Breast epithelium (tissue), 3 donors: ENCODE measurements at regions not wholly inside any gene's neighbourhood (a gene's known extent, or its start where the extent isn't known, plus 50 kb on each side); places are given as distances from the start of the nearest gene placed in this dataset.

Experiments
- CTCF ChIP-seq, 3 donors: fragments of 450-650 bp; IDR thresholded peaks; one replicate each; pipeline ENCODE4 v1.5.1; 2016 to 2017; ENCODE audit warnings: antibody characterized with exemption in 3 of 3, mild to moderate bottlenecking in 3 of 3, moderate library complexity in 3 of 3
- POLR2A ChIP-seq: fragments of 450-650 bp; IDR thresholded peaks from one replicate; pipeline ENCODE4 v1.6.1; 2016; ENCODE audit warnings: antibody characterized with exemption, mild to moderate bottlenecking, moderate library complexity
- POLR2AphosphoS5 ChIP-seq, 3 donors: sonication (generic); formaldehyde crosslinking; IDR thresholded peaks; one replicate each; pipeline ENCODE4 v1.6.1; 2017; ENCODE audit warnings: antibody characterized with exemption in 3 of 3

- TF ChIP-seq CTCF (IDR thresholded peaks at IDR 0.05) (no peak), POLR2A (no peak), POLR2AphosphoS5 (IDR thresholded peaks at IDR 0.05) (no peak)
Measured at GRCh38 chr6:125639466-125640020, 109.9 kb upstream of the HEY2 start.
